ENCODE measurements at regions not wholly inside any gene's neighbourhood (a gene's known extent, or its start where the extent isn't known, plus 50 kb on each side); places are given as distances from the start of the nearest gene placed in this dataset.

DNA sequence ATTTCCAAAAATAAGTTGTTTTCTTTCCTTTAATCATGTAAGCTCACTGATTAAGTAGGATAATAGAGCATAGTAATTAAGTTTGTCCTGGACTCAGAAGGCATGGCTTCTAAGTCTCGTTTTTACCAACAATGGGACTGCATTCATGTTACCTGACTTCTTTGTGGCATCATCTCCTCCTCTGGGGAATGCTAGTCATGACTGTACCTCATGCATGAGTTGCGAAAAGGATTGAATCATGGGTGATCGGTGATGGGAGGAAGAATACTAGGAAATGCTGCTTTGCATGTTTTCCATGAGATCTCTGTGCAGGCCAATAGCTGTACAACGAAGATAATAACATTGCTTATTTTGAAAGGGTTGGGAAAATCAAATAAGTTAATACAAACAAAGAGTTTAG lies 981.6 kb downstream of the CNTNAP5 start:
- no peak for TF ChIP-seq ZNF274 (IDR thresholded peaks at IDR 0.05; ENCODE audit: low read depth, low read length)
- no peak for TF ChIP-seq YY1 (IDR thresholded peaks at IDR 0.05; ENCODE audit: insufficient read depth, insufficient read length)
- TF ChIP-seq SUZ12 (IDR thresholded peaks at IDR 0.05; ENCODE audit: extremely low read depth, insufficient read depth, insufficient read length) = no peak
